Endothelial cell of umbilical vein (primary cell): ENCODE measurements at regions not wholly inside any gene's neighbourhood (a gene's known extent, or its start where the extent isn't known, plus 50 kb on each side); places are given as distances from the start of the nearest gene placed in this dataset.

Source experiments
- BruUV-seq: library from RNA; stranded (reverse); fragments of 400-500 nt; replicated peaks from 2 replicates; lab custom pipeline; 2021; lab: Mats Ljungman, UMichigan
- CTCF ChIA-PET: fragments of 300-600, 350-600 bp; sonication (Branson Sonifier 250); formaldehyde crosslinking; loops from one replicate; lab custom pipeline; 2021; ENCODE audit warnings: antibody characterized with exemption, inconsistent platforms; lab: Charles Lee
- POLR2A ChIA-PET: fragments of 300-600, 350-600 bp; sonication (Branson Sonifier 250); formaldehyde crosslinking; loops from one replicate; lab custom pipeline; 2021; ENCODE audit warnings: antibody characterized with exemption, inconsistent platforms; lab: Charles Lee
- DNase-seq: peaks from one replicate; pipeline ENCODE4 v3.0.0-alpha.2; 2011; ENCODE audit warnings: low read depth, low spot score
- FAIRE-seq: peaks from 2 replicates; lab custom pipeline; 2011; peaks lifted over from hg19 to GRCh38; lab: Jason Lieb, UNC
- H2AFZ ChIP-seq: 2 replicates; pipeline ENCODE4 v1.6.0; 2012; ENCODE audit warnings: low read depth, low read length, control low read depth, inconsistent platforms
- H3K27ac ChIP-seq: 2 replicates; pipeline ENCODE4 v1.5.1; 2011; ENCODE audit warnings: low read depth, mild to moderate bottlenecking, control low read depth, low read length, moderate library complexity; ENCODE audit not compliant: insufficient read depth
- H3K27me3 ChIP-seq, 2 experiments: 2 replicates each; pipeline versions ENCODE4 v1.6.0 to v1.6.1; 2011; ENCODE audit warnings: low read length in 2 of 2, mixed read lengths in 1 of 2; ENCODE audit not compliant: control insufficient read depth in 2 of 2, insufficient read depth in 2 of 2
- H3K36me3 ChIP-seq, 2 experiments: 2 replicates in 1 of 2; 3 replicates in 1 of 2; pipeline ENCODE4 v1.5.1; 2011; ENCODE audit warnings: low read length in 2 of 2, mild to moderate bottlenecking in 1 of 2, moderate library complexity in 1 of 2; ENCODE audit not compliant: control insufficient read depth in 2 of 2, insufficient read depth in 2 of 2; ENCODE audit errors: extremely low read depth in 1 of 2
- H3K4me1 ChIP-seq: 3 replicates; pipeline ENCODE4 v1.5.1; 2011; ENCODE audit warnings: mild to moderate bottlenecking, low read length; ENCODE audit not compliant: control insufficient read depth, insufficient read depth; ENCODE audit errors: extremely low read depth
- H3K4me2 ChIP-seq: 2 replicates; pipeline ENCODE4 v1.6.1; 2011; ENCODE audit warnings: low read length, control low read depth, mixed read lengths; ENCODE audit not compliant: insufficient read depth
- H3K4me3 ChIP-seq, 3 experiments: fragments of 200-600 bp in 1 of 3; sonication (generic), shearing (Covaris generic) in 1 of 3; replicated peaks in 1 of 3; 2 replicates each; pipeline ENCODE4 v1.5.1; 2011 to 2016; ENCODE audit warnings: control low read depth in 3 of 3, low read length in 3 of 3, mild to moderate bottlenecking in 2 of 3, inconsistent platforms in 1 of 3, low read depth in 1 of 3, moderate library complexity in 1 of 3; ENCODE audit not compliant: insufficient read depth in 1 of 3
- H3K79me2 ChIP-seq: 2 replicates; pipeline ENCODE4 v1.6.0; 2012; ENCODE audit warnings: low read length, inconsistent platforms; ENCODE audit not compliant: control insufficient read depth, insufficient read depth
- H3K9ac ChIP-seq: replicated peaks from 2 replicates; pipeline ENCODE3; 2011; ENCODE audit warnings: low read length, control low read depth; ENCODE audit not compliant: insufficient read depth; ENCODE audit errors: extremely low read depth
- H3K9me1 ChIP-seq: replicated peaks from 3 replicates; pipeline ENCODE4 v1.6.0; 2011; ENCODE audit warnings: mild to moderate bottlenecking, low read length; ENCODE audit not compliant: control insufficient read depth, insufficient read depth; ENCODE audit errors: extremely low read depth
- H3K9me3 ChIP-seq: replicated peaks from 2 replicates; pipeline ENCODE4 v1.5.1; 2012; ENCODE audit warnings: low read length, inconsistent platforms; ENCODE audit not compliant: control insufficient read depth, insufficient read depth
- H4K20me1 ChIP-seq: replicated peaks from 2 replicates; pipeline ENCODE3; 2011; ENCODE audit warnings: mild to moderate bottlenecking, low read length; ENCODE audit not compliant: control insufficient read depth, insufficient read depth; ENCODE audit errors: extremely low read depth
- CTCF ChIP-seq, 2 donors: IDR thresholded peaks; 1 replicate in 1 of 2; 2 replicates in 1 of 2; pipeline ENCODE4 v1.5.1; 2011; ENCODE audit warnings: low read length in 2 of 2, mild to moderate bottlenecking in 2 of 2, moderate library complexity in 2 of 2, control low read depth in 1 of 2, inconsistent platforms in 1 of 2, low read depth in 1 of 2; ENCODE audit not compliant: insufficient read depth in 1 of 2; ENCODE audit errors: extremely low read depth in 1 of 2
- FOS ChIP-seq: IDR thresholded peaks from 2 replicates; pipeline ENCODE4 v1.6.1; 2011; ENCODE audit warnings: mild to moderate bottlenecking, low read length, moderate library complexity, borderline replicate concordance; ENCODE audit not compliant: insufficient read depth
- GATA2 ChIP-seq: IDR thresholded peaks from 2 replicates; pipeline ENCODE4 v1.7.0; 2011; ENCODE audit warnings: low read depth, mild to moderate bottlenecking, moderate library complexity, mixed read lengths, low read length; ENCODE audit not compliant: insufficient read length, insufficient read depth
- POLR2A ChIP-seq: IDR thresholded peaks from 2 replicates; pipeline ENCODE4 v1.6.1; 2012; ENCODE audit warnings: low read depth, mild to moderate bottlenecking, control low read depth, low read length
- POLR2AphosphoS5 ChIP-seq: IDR thresholded peaks from 2 replicates; pipeline ENCODE4 v1.6.1; 2012; ENCODE audit warnings: low read depth, mild to moderate bottlenecking, control low read depth, low read length, moderate library complexity; ENCODE audit not compliant: insufficient read depth
- dilution Hi-C: fragments of 300-500 bp; cut with MboI; formaldehyde crosslinking; loops from one replicate; pipeline ENCODE4 v1.15.0; 2019; ENCODE audit warnings: low sequenced_read_pairs; ENCODE audit not compliant: extremely low pct_ligation_motif_present
- intact Hi-C: fragments of 100-400 bp; cut with micrococcal nuclease; formaldehyde crosslinking; loops from one replicate; pipeline ENCODE4 v1.10.0; 2022

GRCh38 chr11:31919175-31919574 is 108.1 kb upstream of the PAX6 start:
- Histone ChIP-seq H3K4me2 (no peak overlapping the region), H3K79me2 (no peaks in the 10 kb centered on the region), H4K20me1 (no peaks in the 10 kb centered on the region), H2AFZ (no peak overlapping the region), H3K36me3 (no peaks in the 10 kb centered on the region), H3K9me3 (no peaks in the 10 kb centered on the region), H3K4me1 (no peaks in the 10 kb centered on the region), H3K27me3 (no peaks in the 10 kb centered on the region), H3K9me1 (no peaks in the 10 kb centered on the region), H3K27ac (no peak overlapping the region), H3K9ac (no peak overlapping the region), H3K4me3 (no peak overlapping the region)
- dilution Hi-C loops (no loop called here), intact Hi-C loops (no loop called here)
- no peak for FAIRE-seq
- ChIA-PET POLR2A (no interaction called here), CTCF (no interaction called here)
- BruUV-seq: no TSS peak
- no peak for TF ChIP-seq POLR2A
- DNase-seq: no peak

GRCh38 chr11:31915867-31916266 is 104.7 kb upstream of the PAX6 start:
- BruUV-seq: no TSS peak
- no peak overlapping the region for H3K9ac ChIP-seq
- ChIA-PET POLR2A (no interaction called here), CTCF (interaction anchor here (1.0 kb wide), 2 partner anchors 11 to 275 kb away, joined by 3 read pairs; no protein-coding TSS in a partner anchor)
- dilution Hi-C loops: no loop called here
- no peaks in the 10 kb centered on the region for H3K4me1 ChIP-seq
- no peaks in the 10 kb centered on the region for H4K20me1 ChIP-seq
- no peak overlapping the region for H3K4me2 ChIP-seq
- H3K36me3 ChIP-seq: no peaks in the 10 kb centered on the region
- intact Hi-C loops: no loop called here
- H3K9me1 ChIP-seq: no peaks in the 10 kb centered on the region
- TF ChIP-seq FOS: no peak
- TF ChIP-seq GATA2: no peak
- no peak for TF ChIP-seq POLR2AphosphoS5
- TF ChIP-seq CTCF (IDR thresholded peaks at IDR 0.05; ENCODE audit: extremely low read depth in 1 of 2, insufficient read depth in 1 of 2, low read depth in 1 of 2, low read length in 2 of 2): no peak
- DNase-seq: no peak
- no peak overlapping the region for H3K27ac ChIP-seq
- no peaks in the 10 kb centered on the region for H3K79me2 ChIP-seq
- no peak for FAIRE-seq
- no peak overlapping the region for H3K4me3 ChIP-seq
- no peak overlapping the region for H2AFZ ChIP-seq
- no peaks in the 10 kb centered on the region for H3K9me3 ChIP-seq
- H3K27me3 ChIP-seq: no peaks in the 10 kb centered on the region
